HEK293 (cell line): ENCODE measurements at regions not wholly inside any gene's neighbourhood (a gene's known extent, or its start where the extent isn't known, plus 50 kb on each side); places are given as distances from the start of the nearest gene placed in this dataset.

Experiments used
- CTCF ChIA-PET: fragments of 350-600 bp; formaldehyde crosslinking; extraction: SDS; loops from one replicate; lab custom pipeline; 2021; ENCODE audit warnings: antibody characterized with exemption; lab: Yijun Ruan, JAX
- POLR2A ChIA-PET: fragments of 300-600 bp; formaldehyde crosslinking; extraction: SDS; loops from one replicate; lab custom pipeline; 2020; ENCODE audit warnings: antibody characterized with exemption, inconsistent platforms; lab: Yijun Ruan, JAX
- H3K27ac ChIP-seq: fragments of 200-500 bp; sonication (Bioruptor generic); 2 replicates; pipeline ENCODE4 v1.5.1; 2014; ENCODE audit warnings: low read depth, low read length, control low read depth, inconsistent platforms; ENCODE audit errors: extremely low read depth
- H3K36me3 ChIP-seq, 2 experiments: fragments of 200-500 bp in 1 of 2; sonication (Bioruptor generic) in 1 of 2; 1 replicate in 1 of 2; 2 replicates in 1 of 2; pipeline ENCODE4 v1.5.1; 2014 to 2017; ENCODE audit warnings: inconsistent platforms in 2 of 2, low read length in 2 of 2; ENCODE audit not compliant: control insufficient read depth in 2 of 2, insufficient read depth in 1 of 2
- H3K4me1 ChIP-seq: fragments of 200-500 bp; sonication (Bioruptor generic); 2 replicates; pipeline ENCODE4 v1.5.1; 2014; ENCODE audit warnings: mild to moderate bottlenecking, low read length, inconsistent platforms; ENCODE audit not compliant: control insufficient read depth, insufficient read depth
- H3K4me3 ChIP-seq: 2 replicates; pipeline ENCODE4 v1.5.1; 2011; ENCODE audit warnings: low read depth, mild to moderate bottlenecking, control low read depth, low read length, moderate library complexity
- H3K9me3 ChIP-seq: fragments of 200-500 bp; sonication (Bioruptor generic); 2 replicates; pipeline ENCODE4 v1.5.1; 2014; ENCODE audit warnings: low read depth, low read length, inconsistent platforms; ENCODE audit not compliant: control insufficient read depth, insufficient read depth
- GFI1B ChIP-seq: fragments of 450-650 bp; formaldehyde crosslinking; IDR thresholded peaks from 2 replicates; pipeline ENCODE4 v1.5.1; 2016; ENCODE audit warnings: missing biosample characterization, missing genetic modification characterization
- GLI4 ChIP-seq: fragments of 450-650 bp; formaldehyde crosslinking; IDR thresholded peaks from 2 replicates; pipeline ENCODE4 v1.5.1; 2016; ENCODE audit warnings: missing biosample characterization, missing genetic modification characterization
- KLF8 ChIP-seq: fragments of 450-650 bp; formaldehyde crosslinking; IDR thresholded peaks from 2 replicates; pipeline ENCODE4 v1.5.1; 2016; ENCODE audit warnings: missing biosample characterization, missing genetic modification characterization
- PRDM1 ChIP-seq: fragments of 450-650 bp; formaldehyde crosslinking; IDR thresholded peaks from 2 replicates; pipeline ENCODE4; 2016; ENCODE audit warnings: missing biosample characterization, missing genetic modification characterization
- SETDB1 ChIP-seq: IDR thresholded peaks from one replicate; pipeline ENCODE4 v1.6.1; 2017; ENCODE audit warnings: mild to moderate bottlenecking, low read length, moderate library complexity, mixed read lengths; ENCODE audit not compliant: insufficient read length
- SP2 ChIP-seq: fragments of 450-650 bp; formaldehyde crosslinking; IDR thresholded peaks from 2 replicates; pipeline ENCODE4 v1.5.1; 2016; ENCODE audit warnings: missing biosample characterization, missing genetic modification characterization
- ZFP69B ChIP-seq: fragments of 450-650 bp; formaldehyde crosslinking; IDR thresholded peaks from 2 replicates; pipeline ENCODE4 v1.5.1; 2016; ENCODE audit warnings: missing biosample characterization, missing genetic modification characterization
- ZNF112 ChIP-seq: fragments of 450-650 bp; formaldehyde crosslinking; IDR thresholded peaks from 2 replicates; pipeline ENCODE4 v1.5.0; 2017; ENCODE audit warnings: missing biosample characterization, missing genetic modification characterization
- ZNF302 ChIP-seq: fragments of 450-650 bp; formaldehyde crosslinking; IDR thresholded peaks from 2 replicates; pipeline ENCODE4 v1.5.1; 2016; ENCODE audit warnings: missing biosample characterization, missing genetic modification characterization, low read depth
- ZNF561 ChIP-seq: fragments of 450-650 bp; IDR thresholded peaks from 2 replicates; pipeline ENCODE4 v1.5.1; 2018; ENCODE audit warnings: missing biosample characterization, missing genetic modification characterization, borderline replicate concordance
- ZNF623 ChIP-seq: fragments of 450-650 bp; formaldehyde crosslinking; IDR thresholded peaks from 2 replicates; pipeline ENCODE4 v1.5.1; 2016; ENCODE audit warnings: missing biosample characterization, missing genetic modification characterization
- TF ChIP-seq, protein P1 (sequence below): fragments of 450-650 bp; formaldehyde crosslinking; IDR thresholded peaks from 2 replicates; pipeline ENCODE4 v1.5.1; 2016; ENCODE audit warnings: missing biosample characterization, missing genetic modification characterization
- TF ChIP-seq, protein P2 (sequence below): fragments of 450-650 bp; formaldehyde crosslinking; conservative IDR thresholded peaks from 2 replicates; pipeline ENCODE4 v1.5.1; 2016; ENCODE audit warnings: low read depth, missing biosample characterization, missing genetic modification characterization
- TF ChIP-seq, protein P3 (sequence below): fragments of 450-650 bp; formaldehyde crosslinking; conservative IDR thresholded peaks from 2 replicates; pipeline ENCODE4 v1.5.1; 2016; ENCODE audit warnings: low read depth, missing biosample characterization, missing genetic modification characterization
- TF ChIP-seq, protein P4 (sequence below): fragments of 450-650 bp; formaldehyde crosslinking; optimal IDR thresholded peaks from 2 replicates; pipeline ENCODE3; 2016; ENCODE audit warnings: missing biosample characterization, mild to moderate bottlenecking, missing genetic modification characterization

DNA sequence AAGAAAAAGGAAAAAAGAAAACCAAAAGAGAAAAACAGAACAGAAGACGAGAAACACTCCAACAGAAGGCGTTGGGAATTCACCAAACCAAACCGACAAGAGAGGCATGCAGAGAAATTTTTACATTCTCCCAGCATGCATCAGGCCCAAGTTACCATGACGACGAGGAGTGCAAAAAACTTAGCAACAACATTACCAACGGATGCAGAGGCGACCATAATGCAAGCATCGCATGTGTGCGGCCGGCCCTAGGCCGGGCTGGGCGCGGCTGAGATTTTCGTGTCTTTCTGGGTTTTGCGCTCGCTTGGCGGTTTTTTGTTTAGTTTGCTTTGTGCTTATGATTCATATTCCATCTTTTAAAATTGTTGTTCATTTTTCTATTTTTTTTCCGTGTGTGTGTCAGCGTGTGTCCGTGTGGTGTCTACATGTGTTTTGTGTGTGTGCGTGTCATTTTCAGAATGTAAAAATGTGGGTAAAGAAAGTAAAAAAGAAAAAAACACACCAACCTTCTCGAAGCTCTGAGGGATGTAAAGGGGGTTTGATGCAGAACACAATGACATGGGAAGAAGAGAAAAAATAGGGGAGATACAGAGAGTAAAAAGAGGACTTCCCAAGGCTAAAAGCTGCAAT lies 84.9 kb downstream of the PTPRS start:
- Histone ChIP-seq H3K36me3 (peaks cover 5 to 19% of the 10 kb centered on the region in 2 experiments; a peak in 2 of 3 replicates), H3K27ac (no peak overlapping the region), H3K9me3 (no peaks in the 10 kb centered on the region), H3K4me1 (no peaks in the 10 kb centered on the region), H3K4me3 (no peak overlapping the region)
- POLR2A ChIA-PET: no interaction called here
- CTCF ChIA-PET: interaction anchor here (0.6 kb wide), 1 partner anchor 207 kb away, joined by 4 read pairs; no protein-coding TSS in a partner anchor
- TF ChIP-seq, protein P1, sequence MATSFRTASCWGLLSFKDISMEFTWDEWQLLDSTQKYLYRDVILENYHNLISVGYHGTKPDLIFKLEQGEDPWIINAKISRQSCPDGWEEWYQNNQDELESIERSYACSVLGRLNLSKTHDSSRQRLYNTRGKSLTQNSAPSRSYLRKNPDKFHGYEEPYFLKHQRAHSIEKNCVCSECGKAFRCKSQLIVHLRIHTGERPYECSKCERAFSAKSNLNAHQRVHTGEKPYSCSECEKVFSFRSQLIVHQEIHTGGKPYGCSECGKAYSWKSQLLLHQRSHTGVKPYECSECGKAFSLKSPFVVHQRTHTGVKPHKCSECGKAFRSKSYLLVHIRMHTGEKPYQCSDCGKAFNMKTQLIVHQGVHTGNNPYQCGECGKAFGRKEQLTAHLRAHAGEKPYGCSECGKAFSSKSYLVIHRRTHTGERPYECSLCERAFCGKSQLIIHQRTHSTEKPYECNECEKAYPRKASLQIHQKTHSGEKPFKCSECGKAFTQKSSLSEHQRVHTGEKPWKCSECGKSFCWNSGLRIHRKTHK (tag by site-specific recombination): peak; percentile 100
- TF ChIP-seq KLF8 (tag by site-specific recombination) (no peak), ZNF112 (tag by site-specific recombination) (no peak), ZFP69B (tag by site-specific recombination) (no peak), PRDM1 (no peak), GFI1B (tag by site-specific recombination) (no peak), SETDB1 (peak; percentile 40), ZNF623 (tag by site-specific recombination) (no peak)
- TF ChIP-seq, protein P2, sequence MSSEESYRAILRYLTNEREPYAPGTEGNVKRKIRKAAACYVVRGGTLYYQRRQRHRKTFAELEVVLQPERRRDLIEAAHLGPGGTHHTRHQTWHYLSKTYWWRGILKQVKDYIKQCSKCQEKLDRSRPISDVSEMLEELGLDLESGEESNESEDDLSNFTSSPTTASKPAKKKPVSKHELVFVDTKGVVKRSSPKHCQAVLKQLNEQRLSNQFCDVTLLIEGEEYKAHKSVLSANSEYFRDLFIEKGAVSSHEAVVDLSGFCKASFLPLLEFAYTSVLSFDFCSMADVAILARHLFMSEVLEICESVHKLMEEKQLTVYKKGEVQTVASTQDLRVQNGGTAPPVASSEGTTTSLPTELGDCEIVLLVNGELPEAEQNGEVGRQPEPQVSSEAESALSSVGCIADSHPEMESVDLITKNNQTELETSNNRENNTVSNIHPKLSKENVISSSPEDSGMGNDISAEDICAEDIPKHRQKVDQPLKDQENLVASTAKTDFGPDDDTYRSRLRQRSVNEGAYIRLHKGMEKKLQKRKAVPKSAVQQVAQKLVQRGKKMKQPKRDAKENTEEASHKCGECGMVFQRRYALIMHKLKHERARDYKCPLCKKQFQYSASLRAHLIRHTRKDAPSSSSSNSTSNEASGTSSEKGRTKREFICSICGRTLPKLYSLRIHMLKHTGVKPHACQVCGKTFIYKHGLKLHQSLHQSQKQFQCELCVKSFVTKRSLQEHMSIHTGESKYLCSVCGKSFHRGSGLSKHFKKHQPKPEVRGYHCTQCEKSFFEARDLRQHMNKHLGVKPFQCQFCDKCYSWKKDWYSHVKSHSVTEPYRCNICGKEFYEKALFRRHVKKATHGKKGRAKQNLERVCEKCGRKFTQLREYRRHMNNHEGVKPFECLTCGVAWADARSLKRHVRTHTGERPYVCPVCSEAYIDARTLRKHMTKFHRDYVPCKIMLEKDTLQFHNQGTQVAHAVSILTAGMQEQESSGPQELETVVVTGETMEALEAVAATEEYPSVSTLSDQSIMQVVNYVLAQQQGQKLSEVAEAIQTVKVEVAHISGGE (tag by site-specific recombination): no peak
- TF ChIP-seq, protein P3, sequence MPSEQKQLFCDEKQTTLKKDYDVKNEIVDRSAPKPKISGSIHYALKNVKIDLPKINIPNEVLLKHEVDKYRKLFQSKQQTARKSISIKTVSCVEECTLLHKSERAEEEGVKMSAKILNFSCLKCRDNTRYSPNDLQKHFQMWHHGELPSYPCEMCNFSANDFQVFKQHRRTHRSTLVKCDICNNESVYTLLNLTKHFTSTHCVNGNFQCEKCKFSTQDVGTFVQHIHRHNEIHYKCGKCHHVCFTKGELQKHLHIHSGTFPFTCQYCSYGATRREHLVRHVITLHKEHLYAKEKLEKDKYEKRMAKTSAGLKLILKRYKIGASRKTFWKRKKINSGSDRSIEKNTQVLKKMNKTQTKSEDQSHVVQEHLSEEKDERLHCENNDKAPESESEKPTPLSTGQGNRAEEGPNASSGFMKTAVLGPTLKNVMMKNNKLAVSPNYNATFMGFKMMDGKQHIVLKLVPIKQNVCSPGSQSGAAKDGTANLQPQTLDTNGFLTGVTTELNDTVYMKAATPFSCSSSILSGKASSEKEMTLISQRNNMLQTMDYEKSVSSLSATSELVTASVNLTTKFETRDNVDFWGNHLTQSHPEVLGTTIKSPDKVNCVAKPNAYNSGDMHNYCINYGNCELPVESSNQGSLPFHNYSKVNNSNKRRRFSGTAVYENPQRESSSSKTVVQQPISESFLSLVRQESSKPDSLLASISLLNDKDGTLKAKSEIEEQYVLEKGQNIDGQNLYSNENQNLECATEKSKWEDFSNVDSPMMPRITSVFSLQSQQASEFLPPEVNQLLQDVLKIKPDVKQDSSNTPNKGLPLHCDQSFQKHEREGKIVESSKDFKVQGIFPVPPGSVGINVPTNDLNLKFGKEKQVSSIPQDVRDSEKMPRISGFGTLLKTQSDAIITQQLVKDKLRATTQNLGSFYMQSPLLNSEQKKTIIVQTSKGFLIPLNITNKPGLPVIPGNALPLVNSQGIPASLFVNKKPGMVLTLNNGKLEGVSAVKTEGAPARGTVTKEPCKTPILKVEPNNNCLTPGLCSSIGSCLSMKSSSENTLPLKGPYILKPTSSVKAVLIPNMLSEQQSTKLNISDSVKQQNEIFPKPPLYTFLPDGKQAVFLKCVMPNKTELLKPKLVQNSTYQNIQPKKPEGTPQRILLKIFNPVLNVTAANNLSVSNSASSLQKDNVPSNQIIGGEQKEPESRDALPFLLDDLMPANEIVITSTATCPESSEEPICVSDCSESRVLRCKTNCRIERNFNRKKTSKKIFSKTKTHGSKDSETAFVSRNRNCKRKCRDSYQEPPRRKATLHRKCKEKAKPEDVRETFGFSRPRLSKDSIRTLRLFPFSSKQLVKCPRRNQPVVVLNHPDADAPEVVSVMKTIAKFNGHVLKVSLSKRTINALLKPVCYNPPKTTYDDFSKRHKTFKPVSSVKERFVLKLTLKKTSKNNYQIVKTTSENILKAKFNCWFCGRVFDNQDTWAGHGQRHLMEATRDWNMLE (tag by site-specific recombination): no peak

DNA sequence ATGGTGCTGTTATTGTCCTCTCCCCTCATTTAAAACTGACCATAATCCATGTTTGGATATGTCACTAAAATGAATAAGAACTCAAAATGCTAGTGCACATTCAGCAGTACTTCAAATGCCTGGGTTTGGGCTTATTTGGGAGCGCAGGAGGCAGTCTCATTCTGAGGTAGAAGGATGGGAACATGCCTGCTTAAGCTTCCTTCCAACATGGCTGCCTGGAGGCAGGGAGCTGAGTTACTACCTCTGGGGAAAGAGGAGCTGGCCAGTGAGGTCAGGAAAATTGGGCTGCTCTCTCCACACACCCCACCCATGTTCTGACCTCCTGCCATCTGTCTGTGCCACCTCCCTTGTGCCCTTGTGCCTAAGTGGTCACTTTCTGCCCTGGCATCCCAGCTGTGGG lies 85.7 kb downstream of the PTPRS start:
- no peaks in the 10 kb centered on the region for H3K4me1 ChIP-seq
- H3K9me3 ChIP-seq: no peaks in the 10 kb centered on the region
- H3K36me3 ChIP-seq: peaks cover 5 to 21% of the 10 kb centered on the region in 2 experiments; a peak in 2 of 3 replicates
- ChIA-PET CTCF (no interaction called here), POLR2A (no interaction called here)
- H3K4me3 ChIP-seq: no peak overlapping the region
- no peak overlapping the region for H3K27ac ChIP-seq
- TF ChIP-seq GLI4 (no peak), SP2 (tag by site-specific recombination) (no peak), ZNF561 (tag by site-specific recombination) (no peak), ZNF302 (tag by site-specific recombination) (no peak)
- TF ChIP-seq, protein P4, sequence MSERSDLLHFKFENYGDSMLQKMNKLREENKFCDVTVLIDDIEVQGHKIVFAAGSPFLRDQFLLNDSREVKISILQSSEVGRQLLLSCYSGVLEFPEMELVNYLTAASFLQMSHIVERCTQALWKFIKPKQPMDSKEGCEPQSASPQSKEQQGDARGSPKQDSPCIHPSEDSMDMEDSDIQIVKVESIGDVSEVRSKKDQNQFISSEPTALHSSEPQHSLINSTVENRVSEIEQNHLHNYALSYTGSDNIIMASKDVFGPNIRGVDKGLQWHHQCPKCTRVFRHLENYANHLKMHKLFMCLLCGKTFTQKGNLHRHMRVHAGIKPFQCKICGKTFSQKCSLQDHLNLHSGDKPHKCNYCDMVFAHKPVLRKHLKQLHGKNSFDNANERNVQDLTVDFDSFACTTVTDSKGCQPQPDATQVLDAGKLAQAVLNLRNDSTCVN (tag by site-specific recombination): no peak
